ENCODE measurements at regions not wholly inside any gene's neighbourhood (a gene's known extent, or its start where the extent isn't known, plus 50 kb on each side); places are given as distances from the start of the nearest gene placed in this dataset.

- H3K9me3 Mint-ChIP-seq (ENCODE audit: low read depth) = peaks cover 2% of the 10 kb centered on the region
- TF ChIP-seq CTCF (IDR thresholded peaks at IDR 0.05; ENCODE audit: unreplicated experiment) = no peak
- no peaks in the 10 kb centered on the region for H3K36me3 Mint-ChIP-seq (ENCODE audit: insufficient read depth)
- DNase-seq (ENCODE audit: low spot score, unreplicated experiment) = no peak
- H3K27ac Mint-ChIP-seq = no peak overlapping the region
- no peaks in the 10 kb centered on the region for H3K27me3 Mint-ChIP-seq
- H3K4me1 Mint-ChIP-seq (ENCODE audit: low read depth) = no peaks in the 10 kb centered on the region
- no peak overlapping the region for H3K4me3 Mint-ChIP-seq (ENCODE audit: low read depth)
Measured at GRCh38 chr5:121279801-121280200, 571.9 kb upstream of the FTMT start.

GRCh38 chr5:121285801-121286521, 565.7 kb upstream of the FTMT start:
- Mint-ChIP-seq H3K9me3 (ENCODE audit: low read depth) (no peaks in the 10 kb centered on the region), H3K36me3 (ENCODE audit: insufficient read depth) (no peaks in the 10 kb centered on the region), H3K27me3 (no peaks in the 10 kb centered on the region), H3K27ac (no peak overlapping the region), H3K4me3 (ENCODE audit: low read depth) (no peak overlapping the region), H3K4me1 (ENCODE audit: low read depth) (peaks cover 4% of the 10 kb centered on the region)
- no peak for TF ChIP-seq CTCF (IDR thresholded peaks at IDR 0.05; ENCODE audit: unreplicated experiment)
- no peak for DNase-seq (ENCODE audit: low spot score, unreplicated experiment)

- no peak for TF ChIP-seq CTCF (IDR thresholded peaks at IDR 0.05; ENCODE audit: unreplicated experiment)
- H3K27me3 Mint-ChIP-seq = no peaks in the 10 kb centered on the region
- DNase-seq (ENCODE audit: low spot score, unreplicated experiment) = no peak
- H3K36me3 Mint-ChIP-seq (ENCODE audit: insufficient read depth) = no peaks in the 10 kb centered on the region
- no peak overlapping the region for H3K4me3 Mint-ChIP-seq (ENCODE audit: low read depth)
- no peak overlapping the region for H3K27ac Mint-ChIP-seq
- peaks cover 7% of the 10 kb centered on the region for H3K4me1 Mint-ChIP-seq (ENCODE audit: low read depth)
- no peaks in the 10 kb centered on the region for H3K9me3 Mint-ChIP-seq (ENCODE audit: low read depth)
Measured at GRCh38 chr5:121288781-121289180, 562.9 kb upstream of the FTMT start.

GRCh38 chr5:121292664-121293063, 559.0 kb upstream of the FTMT start:
- H3K36me3 Mint-ChIP-seq (ENCODE audit: insufficient read depth) = no peaks in the 10 kb centered on the region
- no peaks in the 10 kb centered on the region for H3K27me3 Mint-ChIP-seq
- H3K4me3 Mint-ChIP-seq (ENCODE audit: low read depth) = no peak overlapping the region
- no peaks in the 10 kb centered on the region for H3K9me3 Mint-ChIP-seq (ENCODE audit: low read depth)
- H3K4me1 Mint-ChIP-seq (ENCODE audit: low read depth) = peaks cover 7% of the 10 kb centered on the region
- H3K27ac Mint-ChIP-seq = no peak overlapping the region
- no peak for DNase-seq (ENCODE audit: low spot score, unreplicated experiment)
- TF ChIP-seq CTCF (IDR thresholded peaks at IDR 0.05; ENCODE audit: unreplicated experiment) = no peak

GRCh38 chr5:121296356-121296755, 555.3 kb upstream of the FTMT start:
- no peaks in the 10 kb centered on the region for H3K36me3 Mint-ChIP-seq (ENCODE audit: insufficient read depth)
- no peaks in the 10 kb centered on the region for H3K27me3 Mint-ChIP-seq
- no peaks in the 10 kb centered on the region for H3K4me1 Mint-ChIP-seq (ENCODE audit: low read depth)
- H3K4me3 Mint-ChIP-seq (ENCODE audit: low read depth) = no peak overlapping the region
- H3K9me3 Mint-ChIP-seq (ENCODE audit: low read depth) = no peaks in the 10 kb centered on the region
- no peak for DNase-seq (ENCODE audit: low spot score, unreplicated experiment)
- H3K27ac Mint-ChIP-seq = no peak overlapping the region
- TF ChIP-seq CTCF (IDR thresholded peaks at IDR 0.05; ENCODE audit: unreplicated experiment) = no peak

Measured in progenitor cell of endocrine pancreas (in vitro differentiated cells).